Liver (tissue), 8 donors: ENCODE measurements at regions not wholly inside any gene's neighbourhood (a gene's known extent, or its start where the extent isn't known, plus 50 kb on each side); places are given as distances from the start of the nearest gene placed in this dataset.

Source experiments
- DNase-seq: peaks from one replicate; pipeline ENCODE4 v3.0.0-alpha.2; 2017; ENCODE audit warnings: low spot score
- H3K27ac ChIP-seq, 2 donors: one replicate each; pipeline ENCODE4 v1.7.0; 2013; ENCODE audit warnings: inconsistent platforms in 2 of 2, low read length in 2 of 2, control low read depth in 1 of 2, low read depth in 1 of 2, mild to moderate bottlenecking in 1 of 2
- H3K27me3 ChIP-seq, 4 donors: one replicate each; pipeline versions ENCODE4 v1.6.1 to v1.7.0; 2013; ENCODE audit warnings: low read length in 3 of 4, inconsistent platforms in 1 of 4, mild to moderate bottlenecking in 1 of 4, moderate library complexity in 1 of 4; ENCODE audit not compliant: control insufficient read depth in 4 of 4, insufficient read depth in 4 of 4
- H3K36me3 ChIP-seq, 4 donors: one replicate each; pipeline versions ENCODE4 v1.6.1 to v1.7.0; 2013; ENCODE audit warnings: low read length in 3 of 4, mild to moderate bottlenecking in 3 of 4, low read depth in 1 of 4, moderate library complexity in 1 of 4; ENCODE audit not compliant: control insufficient read depth in 4 of 4, insufficient read depth in 3 of 4
- H3K4me1 ChIP-seq, 4 donors: one replicate each; pipeline versions ENCODE4 v1.6.1 to v1.7.0; 2013; ENCODE audit warnings: low read length in 3 of 4, mild to moderate bottlenecking in 3 of 4, moderate library complexity in 1 of 4; ENCODE audit not compliant: control insufficient read depth in 4 of 4, insufficient read depth in 4 of 4
- H3K4me3 ChIP-seq, 3 donors: one replicate each; pipeline versions ENCODE4 v1.6.1 to v1.7.0; 2013; ENCODE audit warnings: low read length in 3 of 3, control low read depth in 1 of 3, low read depth in 1 of 3, mild to moderate bottlenecking in 1 of 3
- H3K9ac ChIP-seq, 2 donors: one replicate each; pipeline ENCODE4 v1.7.0; 2013; ENCODE audit warnings: low read length in 2 of 2, mild to moderate bottlenecking in 2 of 2, moderate library complexity in 2 of 2, control low read depth in 1 of 2, low read depth in 1 of 2
- H3K9me3 ChIP-seq, 4 donors: one replicate each; pipeline versions ENCODE4 v1.6.1 to v1.7.0; 2013; ENCODE audit warnings: low read length in 3 of 4; ENCODE audit not compliant: control insufficient read depth in 4 of 4
- ATF3 ChIP-seq: IDR thresholded peaks from 2 replicates; pipeline ENCODE4 v1.6.1; 2016; ENCODE audit warnings: antibody characterized with exemption
- CTCF ChIP-seq: fragments of 150-350 bp; IDR thresholded peaks from 2 replicates; pipeline ENCODE4 v1.5.1; 2017; ENCODE audit warnings: improper control_type of control experiment, low read depth, low read length; ENCODE audit not compliant: missing input control
- EGR1 ChIP-seq, 2 donors: IDR thresholded peaks; 2 replicates each; pipeline ENCODE4 v1.6.1; 2016 to 2018; ENCODE audit warnings: antibody characterized with exemption in 2 of 2, low read depth in 2 of 2
- FOXA1 ChIP-seq: IDR thresholded peaks from 2 replicates; pipeline ENCODE4 v1.6.1; 2016; ENCODE audit warnings: antibody characterized with exemption
- FOXA2 ChIP-seq: IDR thresholded peaks from 2 replicates; pipeline ENCODE4 v1.6.1; 2016; ENCODE audit warnings: antibody characterized with exemption
- GABPA ChIP-seq, 2 donors: IDR thresholded peaks in 1 of 2; conservative IDR thresholded peaks in 1 of 2; 2 replicates each; pipeline ENCODE4 v1.6.1; 2016; ENCODE audit warnings: antibody characterized with exemption in 2 of 2, mild to moderate bottlenecking in 1 of 2, moderate library complexity in 1 of 2
- HNF4G ChIP-seq: IDR thresholded peaks from 2 replicates; pipeline ENCODE4 v1.6.1; 2016; ENCODE audit warnings: antibody characterized with exemption
- JUND ChIP-seq, 2 donors: IDR thresholded peaks; 2 replicates each; pipeline ENCODE4 v1.6.1; 2016; ENCODE audit warnings: antibody characterized with exemption in 2 of 2
- MAX ChIP-seq: IDR thresholded peaks from 2 replicates; pipeline ENCODE4 v1.6.1; 2016; ENCODE audit warnings: antibody characterized with exemption
- NR2F2 ChIP-seq: IDR thresholded peaks from 2 replicates; pipeline ENCODE4 v1.6.1; 2016; ENCODE audit warnings: antibody characterized with exemption
- RAD21 ChIP-seq, 2 donors: IDR thresholded peaks; 2 replicates each; pipeline ENCODE4 v1.6.1; 2016; ENCODE audit warnings: antibody characterized with exemption in 2 of 2, mild to moderate bottlenecking in 2 of 2
- REST ChIP-seq: IDR thresholded peaks from 2 replicates; pipeline ENCODE4 v1.6.1; 2016; ENCODE audit warnings: antibody characterized with exemption, mild to moderate bottlenecking
- RXRA ChIP-seq, 2 donors: IDR thresholded peaks; 2 replicates each; pipeline ENCODE4 v1.6.1; 2017 to 2018; ENCODE audit warnings: antibody characterized with exemption in 2 of 2, mild to moderate bottlenecking in 1 of 2
- SP1 ChIP-seq: IDR thresholded peaks from 2 replicates; pipeline ENCODE4 v1.6.1; 2018; ENCODE audit warnings: antibody characterized with exemption, mild to moderate bottlenecking
- TAF1 ChIP-seq: conservative IDR thresholded peaks from 2 replicates; pipeline ENCODE4 v1.6.1; 2016; ENCODE audit warnings: antibody characterized with exemption, mild to moderate bottlenecking
- YY1 ChIP-seq: IDR thresholded peaks from 2 replicates; pipeline ENCODE4 v1.6.1; 2016; ENCODE audit warnings: antibody characterized with exemption, mild to moderate bottlenecking
- WGBS: extraction: QIAGEN DNeasy Blood & Tissue Kit; methylation state at CpG from one replicate; pipeline ENCODE4 v1.1.7; 2013; 5-methylcytosine and 5-hydroxymethylcytosine counted together
- TF ChIP-seq, protein P1 (sequence below): IDR thresholded peaks from 2 replicates; pipeline ENCODE4 v1.6.1; 2016; ENCODE audit warnings: antibody characterized with exemption
- donor health status: healthy.
- donor health status: healthy.
- donor health status: healthy.
- donor health status: healthy.
- donor health status: healthy.

GRCh38 chr1:102726417-102726816, 381.9 kb downstream of the COL11A1 start:
- no peak for DNase-seq
- Histone ChIP-seq H3K4me3 (no peak overlapping the region), H3K27ac (no peak overlapping the region), H3K36me3 (no peaks in the 10 kb centered on the region), H3K27me3 (peaks cover 0 to 3% (median 0%) of the 10 kb centered on the region in 4 donors), H3K9ac (no peak overlapping the region), H3K9me3 (no peaks in the 10 kb centered on the region), H3K4me1 (no peaks in the 10 kb centered on the region)
- WGBS, result 68% methylated on average over 1 of the region's 1 CpG
- TF ChIP-seq CTCF, result no peak
- TF ChIP-seq TAF1, result no peak
- TF ChIP-seq FOXA1, result no peak
- TF ChIP-seq JUND (IDR thresholded peaks at IDR 0.05), result no peak
- TF ChIP-seq, protein P1, sequence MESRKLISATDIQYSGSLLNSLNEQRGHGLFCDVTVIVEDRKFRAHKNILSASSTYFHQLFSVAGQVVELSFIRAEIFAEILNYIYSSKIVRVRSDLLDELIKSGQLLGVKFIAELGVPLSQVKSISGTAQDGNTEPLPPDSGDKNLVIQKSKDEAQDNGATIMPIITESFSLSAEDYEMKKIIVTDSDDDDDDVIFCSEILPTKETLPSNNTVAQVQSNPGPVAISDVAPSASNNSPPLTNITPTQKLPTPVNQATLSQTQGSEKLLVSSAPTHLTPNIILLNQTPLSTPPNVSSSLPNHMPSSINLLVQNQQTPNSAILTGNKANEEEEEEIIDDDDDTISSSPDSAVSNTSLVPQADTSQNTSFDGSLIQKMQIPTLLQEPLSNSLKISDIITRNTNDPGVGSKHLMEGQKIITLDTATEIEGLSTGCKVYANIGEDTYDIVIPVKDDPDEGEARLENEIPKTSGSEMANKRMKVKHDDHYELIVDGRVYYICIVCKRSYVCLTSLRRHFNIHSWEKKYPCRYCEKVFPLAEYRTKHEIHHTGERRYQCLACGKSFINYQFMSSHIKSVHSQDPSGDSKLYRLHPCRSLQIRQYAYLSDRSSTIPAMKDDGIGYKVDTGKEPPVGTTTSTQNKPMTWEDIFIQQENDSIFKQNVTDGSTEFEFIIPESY, result no peak
- no peak for TF ChIP-seq ATF3

DNA sequence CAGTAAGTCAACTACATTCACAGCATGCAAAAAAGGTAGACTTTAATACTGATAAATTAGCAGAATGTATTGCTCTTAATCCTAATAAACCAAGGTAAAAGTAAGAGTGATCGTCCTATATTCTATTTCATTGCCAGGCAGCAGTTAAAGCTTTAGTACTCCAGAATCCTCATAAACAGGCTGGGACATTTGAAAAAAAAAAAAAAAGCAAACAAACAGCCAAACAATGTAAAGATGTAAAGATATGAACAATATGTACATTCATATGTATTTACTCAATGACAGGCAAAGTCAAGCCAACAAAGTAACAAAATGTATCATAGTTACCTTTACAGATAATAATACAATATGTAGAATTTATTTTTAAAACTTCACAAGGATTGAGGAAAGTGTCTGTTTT, 383.6 kb downstream of the COL11A1 start:
- H3K4me1 ChIP-seq, result no peaks in the 10 kb centered on the region
- 66% methylated on average over 1 of the region's 1 CpG for WGBS
- H3K4me3 ChIP-seq, result no peak overlapping the region

More for the DNA sequence above, 383.6 kb downstream of the COL11A1 start:
- no peak for DNase-seq
- no peak overlapping the region for H3K9ac ChIP-seq
- no peak for TF ChIP-seq EGR1 (IDR thresholded peaks at IDR 0.05; ENCODE audit: low read depth in 2 of 2)
- TF ChIP-seq, protein P1, result no peak
- no peak for TF ChIP-seq TAF1
- TF ChIP-seq FOXA2, result no peak
- TF ChIP-seq YY1, result no peak
- TF ChIP-seq CTCF, result no peak
- no peak for TF ChIP-seq MAX
- TF ChIP-seq FOXA1, result no peak
- no peak for TF ChIP-seq NR2F2
- no peak for TF ChIP-seq REST
- no peak for TF ChIP-seq HNF4G
- no peak for TF ChIP-seq RXRA (IDR thresholded peaks at IDR 0.05)
- no peak for TF ChIP-seq RAD21 (IDR thresholded peaks at IDR 0.05)
- TF ChIP-seq SP1, result no peak
- TF ChIP-seq GABPA (IDR thresholded peaks at IDR 0.05 in 1 of 2, conservative IDR thresholded peaks at IDR 0.05 in 1 of 2), result no peak
- no peak for TF ChIP-seq ATF3
- no peak for TF ChIP-seq JUND (IDR thresholded peaks at IDR 0.05)
- H3K9me3 ChIP-seq, result no peaks in the 10 kb centered on the region
- no peaks in the 10 kb centered on the region for H3K27me3 ChIP-seq
- no peak overlapping the region for H3K27ac ChIP-seq
- no peaks in the 10 kb centered on the region for H3K36me3 ChIP-seq
